GM19025 (cell line): ENCODE measurements at regions not wholly inside any gene's neighbourhood (a gene's known extent, or its start where the extent isn't known, plus 50 kb on each side); places are given as distances from the start of the nearest gene placed in this dataset.

Source experiments
- ATAC-seq: cut with Tn5 transposase; IDR thresholded peaks from one replicate; pipeline ENCODE4 v1.9.1; 2021; ENCODE audit warnings: mild to moderate bottlenecking, low read depth, moderate library complexity; ENCODE audit not compliant: unreplicated experiment

GRCh38 chr4:130542953-130543352, 1447.0 kb downstream of the C4orf33 start:
- ATAC-seq: no peak

GRCh38 chr4:130545171-130545570, 1449.2 kb downstream of the C4orf33 start:
- ATAC-seq: no peak

- no peak for ATAC-seq
These were observed 1449.6 kb downstream of the C4orf33 start for GRCh38 chr4:130545596-130545995.

GRCh38 chr4:130559268-130559667, 1463.3 kb downstream of the C4orf33 start:
- ATAC-seq: no peak

GRCh38 chr4:130563185-130563888, 1467.4 kb downstream of the C4orf33 start:
- no peak for ATAC-seq

GRCh38 chr4:130563889-130564418, 1468.0 kb downstream of the C4orf33 start:
- no peak for ATAC-seq

GRCh38 chr4:130568746-130569145, 1472.8 kb downstream of the C4orf33 start:
- ATAC-seq: no peak

- no peak for ATAC-seq
These were observed 1477.8 kb downstream of the C4orf33 start for GRCh38 chr4:130573742-130574141.

GRCh38 chr4:130574215-130574614, 1478.3 kb downstream of the C4orf33 start:
- no peak for ATAC-seq

GRCh38 chr4:130576218-130576617, 1480.3 kb downstream of the C4orf33 start:
- ATAC-seq: no peak

GRCh38 chr4:130591091-130591490, 1495.1 kb downstream of the C4orf33 start:
- no peak for ATAC-seq

GRCh38 chr4:130600706-130601105, 1504.8 kb downstream of the C4orf33 start:
- ATAC-seq: no peak

- no peak for ATAC-seq
These were observed 1507.1 kb downstream of the C4orf33 start for GRCh38 chr4:130603043-130603442.

- no peak for ATAC-seq
These were observed 1512.2 kb downstream of the C4orf33 start for GRCh38 chr4:130608121-130608520.

- no peak for ATAC-seq
These were observed 1532.6 kb downstream of the C4orf33 start for GRCh38 chr4:130628531-130628930.

- ATAC-seq: no peak
These were observed 1537.0 kb downstream of the C4orf33 start for GRCh38 chr4:130632731-130633604.

- no peak for ATAC-seq
These were observed 1540.5 kb downstream of the C4orf33 start for GRCh38 chr4:130636486-130636885.

GRCh38 chr4:130640592-130640991, 1544.6 kb downstream of the C4orf33 start:
- ATAC-seq: no peak

- no peak for ATAC-seq
These were observed 1550.9 kb downstream of the C4orf33 start for GRCh38 chr4:130646886-130647285.

GRCh38 chr4:130648570-130648969, 1552.6 kb downstream of the C4orf33 start:
- ATAC-seq: no peak

- ATAC-seq: no peak
These were observed 1557.9 kb downstream of the C4orf33 start for GRCh38 chr4:130653842-130654241.
